NCI-H2081 (cell line): ENCODE measurements at regions not wholly inside any gene's neighbourhood (a gene's known extent, or its start where the extent isn't known, plus 50 kb on each side); places are given as distances from the start of the nearest gene placed in this dataset.
"Not testable (repeated sequence)": the region's sequence is repeated elsewhere in the genome, so short reads cannot be mapped to it uniquely, and the experiment has no call there.

Experiments used
- DNase-seq, 2 experiments: peaks; one replicate each; lab custom pipeline; 2025; lab: John Stamatoyannopoulos, UW

DNA sequence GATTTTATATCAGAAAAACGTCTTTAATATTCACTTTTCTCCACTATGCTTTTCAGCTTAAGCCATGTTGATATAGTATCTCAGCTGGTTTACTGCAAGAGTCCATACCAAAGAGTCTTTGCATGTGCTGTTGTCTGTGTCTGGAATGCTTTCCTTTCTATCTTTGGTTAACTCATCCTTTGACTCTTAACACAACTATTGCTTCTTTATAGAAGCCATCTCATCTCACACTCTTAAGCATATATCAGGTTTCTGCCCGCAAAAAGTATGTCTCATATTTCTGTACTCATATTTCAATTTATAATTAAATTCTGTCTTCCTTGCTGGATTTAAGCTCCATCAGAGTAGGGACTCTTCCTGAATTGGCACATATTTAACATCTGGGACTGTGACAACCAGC, 220.9 kb upstream of the KCNK2 start:
- no peak for DNase-seq

- no peak for DNase-seq
These were observed 220.1 kb upstream of the KCNK2 start for GRCh38 chr1:214862421-214862820.

- DNase-seq: no peak
These were observed 217.4 kb upstream of the KCNK2 start for GRCh38 chr1:214864896-214865688.

DNA sequence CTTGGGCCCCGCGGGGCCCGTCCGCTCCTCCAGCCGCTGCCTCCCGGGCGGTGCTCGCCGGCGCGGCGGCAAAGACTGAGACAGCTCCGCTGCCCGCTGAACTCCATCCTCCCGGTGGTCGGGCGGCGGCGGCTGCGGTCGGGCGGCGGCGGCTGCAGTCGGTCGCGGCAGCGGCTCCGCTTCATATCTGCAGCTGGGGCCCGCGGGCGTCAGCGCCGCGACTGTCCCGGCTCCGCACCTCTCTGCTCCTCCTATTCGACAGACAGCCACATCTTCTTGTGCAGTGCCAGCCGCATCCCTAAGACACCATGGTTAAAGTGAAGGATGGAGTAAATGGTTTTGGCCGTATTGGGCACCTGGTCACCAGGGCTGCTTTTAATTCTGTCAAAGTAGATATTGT, 212.1 kb upstream of the KCNK2 start:
- not testable (repeated sequence) for DNase-seq

DNA sequence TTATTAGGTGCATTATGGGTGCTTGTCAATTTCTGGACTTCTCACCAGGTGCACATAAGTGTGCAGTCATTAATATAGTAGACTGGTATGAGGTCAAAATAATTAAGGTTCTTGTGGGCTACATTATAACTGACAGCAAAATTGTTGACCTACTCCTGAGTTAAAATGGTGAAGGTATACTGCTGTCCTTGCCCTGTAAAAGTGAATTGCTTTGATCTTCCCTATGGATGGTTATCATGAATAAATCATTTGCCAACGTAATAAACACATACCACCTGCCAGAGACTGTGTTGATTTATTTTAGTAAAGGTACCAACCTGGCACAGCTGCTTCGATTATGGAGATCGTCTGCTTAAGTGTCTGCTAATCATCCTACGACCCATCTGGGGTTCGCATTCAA, 201.6 kb upstream of the KCNK2 start:
- no peak for DNase-seq

- DNase-seq: no peak
These were observed 199.9 kb upstream of the KCNK2 start for GRCh38 chr1:214882616-214883015.

DNA sequence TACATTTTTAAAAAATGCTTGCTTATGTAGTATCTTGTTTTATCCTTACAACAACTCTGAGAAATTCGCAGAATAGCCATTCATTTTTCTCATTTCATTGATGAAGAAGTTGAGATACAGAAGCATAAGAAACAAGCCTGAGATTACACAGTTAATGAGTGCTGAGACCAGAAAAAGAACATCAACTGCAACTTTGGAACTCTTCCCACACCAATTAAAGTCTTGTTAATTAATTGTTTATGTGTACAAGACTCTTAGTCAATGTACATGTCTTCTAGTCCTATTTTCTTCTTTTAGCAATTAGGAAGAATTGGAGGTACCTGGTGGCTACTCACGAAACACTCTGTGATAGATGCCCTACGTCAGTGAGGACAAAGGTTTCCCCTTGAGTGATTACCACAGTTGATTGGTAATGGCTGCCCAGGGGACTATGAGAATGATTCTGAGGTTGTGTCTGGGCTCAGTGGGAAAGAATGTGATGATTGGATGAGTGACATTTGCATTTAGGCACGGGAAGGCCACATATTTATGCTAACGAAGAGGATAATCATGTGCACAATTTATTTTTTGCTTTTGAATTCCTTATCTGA, 187.4 kb upstream of the KCNK2 start:
- DNase-seq: no peak

DNA sequence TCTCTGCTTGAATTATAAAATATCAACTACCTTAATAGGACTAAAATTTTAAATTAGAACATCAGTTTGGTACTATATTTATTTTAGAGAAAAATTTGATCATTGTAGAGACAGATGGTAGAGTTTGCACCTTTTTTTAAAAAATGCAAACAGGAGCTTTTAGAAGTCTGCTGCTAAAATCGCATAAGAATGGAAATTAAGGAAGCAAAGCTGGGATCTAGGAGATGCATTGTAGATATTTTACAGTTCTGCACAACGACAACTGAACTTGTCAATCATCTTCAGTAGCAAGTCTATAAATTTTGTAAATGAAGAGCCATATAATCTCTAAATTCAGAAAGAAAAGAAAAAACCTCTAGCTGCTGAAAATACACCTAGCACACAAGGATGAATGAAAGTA, 185.6 kb upstream of the KCNK2 start:
- no peak for DNase-seq

GRCh38 chr1:214897581-214897980, 185.0 kb upstream of the KCNK2 start:
- peak in 1 of 2 experiments; percentile 18 for DNase-seq

- no peak for DNase-seq
These were observed 184.4 kb upstream of the KCNK2 start for GRCh38 chr1:214898161-214898560.

GRCh38 chr1:214898718-214899117, 183.8 kb upstream of the KCNK2 start:
- DNase-seq: no peak

GRCh38 chr1:214899908-214900460, 182.6 kb upstream of the KCNK2 start:
- DNase-seq: no peak

DNA sequence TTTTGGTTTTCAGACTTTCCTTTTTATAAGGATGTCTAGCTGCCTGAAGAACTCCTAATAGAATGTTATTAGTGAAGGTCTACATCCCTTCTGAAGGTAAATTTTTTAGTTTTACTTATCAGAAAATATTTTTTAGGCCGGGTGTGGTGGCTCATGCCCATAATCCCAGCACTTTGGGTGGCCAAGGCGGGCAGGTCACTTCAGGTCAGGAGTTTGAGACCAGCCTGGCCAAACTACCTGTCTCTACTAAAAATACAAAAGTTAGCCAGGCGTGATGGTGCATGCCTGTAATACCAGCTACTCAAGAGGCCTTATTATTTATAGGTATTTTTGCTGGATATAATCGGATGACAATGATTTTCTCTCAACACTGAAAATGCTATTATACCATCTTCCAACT, 181.9 kb upstream of the KCNK2 start:
- DNase-seq: no peak

DNA sequence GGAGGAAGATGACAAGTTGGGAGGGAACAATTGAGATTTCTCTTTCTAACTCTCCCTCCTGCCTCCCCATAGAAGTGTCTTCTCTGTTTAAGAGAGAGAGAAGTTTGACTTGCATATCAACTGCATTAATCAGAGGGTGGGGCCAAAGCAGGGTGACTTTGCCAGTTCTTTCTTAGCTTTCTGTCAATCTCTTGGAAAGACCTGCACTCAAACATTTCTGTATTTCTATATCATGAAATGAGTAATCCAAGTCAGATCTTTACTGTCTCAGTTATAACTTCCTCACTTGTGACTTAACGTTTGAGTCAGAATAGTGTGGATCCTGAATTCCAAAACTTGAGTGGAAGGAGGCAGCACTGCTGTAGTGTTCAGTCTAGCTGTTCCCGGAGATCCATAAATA, 180.8 kb upstream of the KCNK2 start:
- DNase-seq: no peak

DNA sequence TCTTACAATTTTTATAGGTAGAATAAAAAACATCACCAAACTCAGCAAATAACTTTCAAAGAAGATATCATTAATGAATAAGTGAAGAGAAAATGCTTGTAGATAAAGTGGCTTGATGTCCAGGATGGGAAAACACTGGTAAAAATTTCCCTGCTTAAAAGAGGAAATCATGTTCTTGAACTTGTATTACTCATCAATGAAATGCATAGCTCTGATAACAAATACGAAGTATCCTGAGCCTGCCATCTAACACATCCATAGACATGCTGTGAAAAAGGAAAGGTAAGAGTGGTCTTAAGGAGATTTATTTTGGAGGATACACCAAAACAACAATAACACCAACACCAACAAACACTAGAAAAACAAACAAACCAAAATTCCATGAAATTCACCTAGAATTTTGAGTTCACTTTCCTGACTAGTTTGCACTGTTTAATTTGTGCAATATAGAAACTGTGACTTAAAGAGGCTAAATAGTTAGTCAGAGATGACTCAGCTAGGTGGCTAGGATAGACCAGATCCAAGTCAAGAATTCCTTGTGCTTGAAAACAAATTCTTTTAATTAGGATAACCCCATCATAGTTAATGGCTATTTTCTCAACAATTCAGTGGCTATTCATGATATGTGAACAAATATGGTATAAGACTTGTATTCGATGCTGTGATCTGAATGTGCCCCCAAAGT, 179.8 kb upstream of the KCNK2 start:
- DNase-seq: no peak

DNA sequence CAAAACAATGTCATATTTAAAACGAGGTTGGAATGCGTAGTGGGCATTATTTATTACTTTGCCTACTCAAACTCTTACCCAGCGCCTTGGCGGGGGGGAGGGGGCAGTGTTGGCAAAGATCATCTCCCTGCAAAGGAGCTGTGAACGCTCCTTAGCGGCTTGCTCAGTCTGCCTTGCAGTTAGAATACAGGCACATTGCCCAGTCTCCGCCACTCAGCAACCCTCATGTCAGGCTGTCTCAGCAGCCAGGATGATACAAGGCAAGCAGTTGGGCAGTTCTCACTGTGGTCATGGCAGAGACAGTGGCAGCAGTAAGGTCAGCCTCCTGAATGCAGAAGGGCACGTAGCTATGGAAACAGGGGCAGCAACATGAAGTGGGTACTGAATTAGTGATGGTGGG, 170.4 kb upstream of the KCNK2 start:
- no peak for DNase-seq

GRCh38 chr1:214913966-214914365, 168.6 kb upstream of the KCNK2 start:
- no peak for DNase-seq

GRCh38 chr1:214917081-214917635, 165.4 kb upstream of the KCNK2 start:
- DNase-seq: no peak

DNA sequence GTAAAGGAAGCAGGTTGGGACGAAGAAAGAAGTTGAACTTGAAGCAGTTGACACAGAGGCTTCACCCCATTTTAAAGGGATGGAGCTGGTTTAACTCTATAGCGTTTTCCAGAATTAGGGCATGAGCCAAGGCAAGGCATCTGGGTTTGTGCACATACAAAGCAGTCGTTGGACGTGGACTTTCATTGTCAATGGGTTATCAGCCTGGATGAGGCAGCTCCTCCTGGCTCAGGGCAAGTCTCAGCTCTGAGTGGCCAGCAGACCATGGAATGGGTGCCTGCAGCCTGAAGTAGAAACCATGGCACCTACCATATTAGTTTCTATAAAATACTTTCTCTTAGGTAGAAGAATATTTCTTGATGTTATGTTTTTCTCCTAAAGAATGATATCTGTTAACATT, 163.8 kb upstream of the KCNK2 start:
- no peak for DNase-seq

- DNase-seq: no peak
These were observed 162.2 kb upstream of the KCNK2 start for GRCh38 chr1:214920337-214920736.

DNA sequence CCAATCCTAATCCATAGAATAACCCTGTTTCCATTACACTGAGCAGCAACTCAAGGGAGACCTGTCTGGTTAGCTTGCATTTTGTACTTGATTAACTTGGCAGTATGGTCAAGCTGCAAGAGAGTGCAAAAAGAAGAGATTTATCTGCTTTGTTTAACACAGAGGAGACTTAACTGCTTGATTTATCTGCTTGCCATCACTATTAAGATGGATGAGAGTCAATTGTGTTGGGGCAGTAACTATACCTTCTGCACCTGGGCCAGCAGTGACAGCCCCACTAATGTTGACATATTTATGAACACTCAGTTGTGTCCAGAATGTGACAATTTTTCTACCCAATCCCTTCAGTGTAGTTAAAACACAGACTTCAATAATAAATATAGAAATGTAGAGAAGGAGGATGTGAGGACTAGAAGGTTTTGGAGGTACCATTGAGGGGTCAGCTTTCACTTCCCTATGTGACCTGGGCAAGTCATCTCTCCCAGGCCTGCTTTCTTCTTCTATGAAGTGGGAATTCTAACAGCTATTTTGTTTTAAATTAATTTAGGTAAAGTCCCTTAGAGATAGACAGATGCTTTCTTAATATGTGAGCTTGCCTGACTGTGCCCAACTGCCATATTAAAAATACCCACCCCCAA, 159.1 kb upstream of the KCNK2 start:
- DNase-seq: peak in 1 of 2 experiments; percentile 35

- DNase-seq: no peak
These were observed 154.7 kb upstream of the KCNK2 start for GRCh38 chr1:214927796-214928195.
